Endothelial cell of umbilical vein (primary cell): ENCODE measurements at regions not wholly inside any gene's neighbourhood (a gene's known extent, or its start where the extent isn't known, plus 50 kb on each side); places are given as distances from the start of the nearest gene placed in this dataset.

ENCODE experiments used
- BruUV-seq: library from RNA; stranded (reverse); fragments of 400-500 nt; replicated peaks from 2 replicates; lab custom pipeline; 2021; lab: Mats Ljungman, UMichigan
- CTCF ChIA-PET: fragments of 300-600, 350-600 bp; sonication (Branson Sonifier 250); formaldehyde crosslinking; loops from one replicate; lab custom pipeline; 2021; ENCODE audit warnings: antibody characterized with exemption, inconsistent platforms; lab: Charles Lee
- POLR2A ChIA-PET: fragments of 300-600, 350-600 bp; sonication (Branson Sonifier 250); formaldehyde crosslinking; loops from one replicate; lab custom pipeline; 2021; ENCODE audit warnings: antibody characterized with exemption, inconsistent platforms; lab: Charles Lee
- DNase-seq: peaks from one replicate; pipeline ENCODE4 v3.0.0-alpha.2; 2011; ENCODE audit warnings: low read depth, low spot score
- FAIRE-seq: peaks from 2 replicates; lab custom pipeline; 2011; peaks lifted over from hg19 to GRCh38; lab: Jason Lieb, UNC
- H2AFZ ChIP-seq: 2 replicates; pipeline ENCODE4 v1.6.0; 2012; ENCODE audit warnings: low read depth, low read length, control low read depth, inconsistent platforms
- H3K27ac ChIP-seq: 2 replicates; pipeline ENCODE4 v1.5.1; 2011; ENCODE audit warnings: low read depth, mild to moderate bottlenecking, control low read depth, low read length, moderate library complexity; ENCODE audit not compliant: insufficient read depth
- H3K27me3 ChIP-seq, 2 experiments: 2 replicates each; pipeline versions ENCODE4 v1.6.0 to v1.6.1; 2011; ENCODE audit warnings: low read length in 2 of 2, mixed read lengths in 1 of 2; ENCODE audit not compliant: control insufficient read depth in 2 of 2, insufficient read depth in 2 of 2
- H3K36me3 ChIP-seq, 2 experiments: 2 replicates in 1 of 2; 3 replicates in 1 of 2; pipeline ENCODE4 v1.5.1; 2011; ENCODE audit warnings: low read length in 2 of 2, mild to moderate bottlenecking in 1 of 2, moderate library complexity in 1 of 2; ENCODE audit not compliant: control insufficient read depth in 2 of 2, insufficient read depth in 2 of 2; ENCODE audit errors: extremely low read depth in 1 of 2
- H3K4me1 ChIP-seq: 3 replicates; pipeline ENCODE4 v1.5.1; 2011; ENCODE audit warnings: mild to moderate bottlenecking, low read length; ENCODE audit not compliant: control insufficient read depth, insufficient read depth; ENCODE audit errors: extremely low read depth
- H3K4me2 ChIP-seq: 2 replicates; pipeline ENCODE4 v1.6.1; 2011; ENCODE audit warnings: low read length, control low read depth, mixed read lengths; ENCODE audit not compliant: insufficient read depth
- H3K4me3 ChIP-seq, 3 experiments: fragments of 200-600 bp in 1 of 3; sonication (generic), shearing (Covaris generic) in 1 of 3; replicated peaks in 1 of 3; 2 replicates each; pipeline ENCODE4 v1.5.1; 2011 to 2016; ENCODE audit warnings: control low read depth in 3 of 3, low read length in 3 of 3, mild to moderate bottlenecking in 2 of 3, inconsistent platforms in 1 of 3, low read depth in 1 of 3, moderate library complexity in 1 of 3; ENCODE audit not compliant: insufficient read depth in 1 of 3
- H3K79me2 ChIP-seq: 2 replicates; pipeline ENCODE4 v1.6.0; 2012; ENCODE audit warnings: low read length, inconsistent platforms; ENCODE audit not compliant: control insufficient read depth, insufficient read depth
- H3K9ac ChIP-seq: replicated peaks from 2 replicates; pipeline ENCODE3; 2011; ENCODE audit warnings: low read length, control low read depth; ENCODE audit not compliant: insufficient read depth; ENCODE audit errors: extremely low read depth
- H3K9me1 ChIP-seq: replicated peaks from 3 replicates; pipeline ENCODE4 v1.6.0; 2011; ENCODE audit warnings: mild to moderate bottlenecking, low read length; ENCODE audit not compliant: control insufficient read depth, insufficient read depth; ENCODE audit errors: extremely low read depth
- H3K9me3 ChIP-seq: replicated peaks from 2 replicates; pipeline ENCODE4 v1.5.1; 2012; ENCODE audit warnings: low read length, inconsistent platforms; ENCODE audit not compliant: control insufficient read depth, insufficient read depth
- H4K20me1 ChIP-seq: replicated peaks from 2 replicates; pipeline ENCODE3; 2011; ENCODE audit warnings: mild to moderate bottlenecking, low read length; ENCODE audit not compliant: control insufficient read depth, insufficient read depth; ENCODE audit errors: extremely low read depth
- EZH2 ChIP-seq: IDR thresholded peaks from 2 replicates; pipeline ENCODE4 v1.6.1; 2012; ENCODE audit warnings: borderline replicate concordance, low read depth, mild to moderate bottlenecking, moderate library complexity, low read length, inconsistent platforms; ENCODE audit not compliant: severe bottlenecking
- FOS ChIP-seq: IDR thresholded peaks from 2 replicates; pipeline ENCODE4 v1.6.1; 2011; ENCODE audit warnings: mild to moderate bottlenecking, low read length, moderate library complexity, borderline replicate concordance; ENCODE audit not compliant: insufficient read depth
- GATA2 ChIP-seq: IDR thresholded peaks from 2 replicates; pipeline ENCODE4 v1.7.0; 2011; ENCODE audit warnings: low read depth, mild to moderate bottlenecking, moderate library complexity, mixed read lengths, low read length; ENCODE audit not compliant: insufficient read length, insufficient read depth
- JUN ChIP-seq: IDR thresholded peaks from 2 replicates; pipeline ENCODE4 v1.6.1; 2011; ENCODE audit warnings: borderline replicate concordance, low read depth; ENCODE audit not compliant: insufficient read length, insufficient read depth
- POLR2A ChIP-seq: IDR thresholded peaks from 2 replicates; pipeline ENCODE4 v1.6.1; 2012; ENCODE audit warnings: low read depth, mild to moderate bottlenecking, control low read depth, low read length
- POLR2AphosphoS5 ChIP-seq: IDR thresholded peaks from 2 replicates; pipeline ENCODE4 v1.6.1; 2012; ENCODE audit warnings: low read depth, mild to moderate bottlenecking, control low read depth, low read length, moderate library complexity; ENCODE audit not compliant: insufficient read depth
- dilution Hi-C: fragments of 300-500 bp; cut with MboI; formaldehyde crosslinking; loops from one replicate; pipeline ENCODE4 v1.15.0; 2019; ENCODE audit warnings: low sequenced_read_pairs; ENCODE audit not compliant: extremely low pct_ligation_motif_present
- intact Hi-C: fragments of 100-400 bp; cut with micrococcal nuclease; formaldehyde crosslinking; loops from one replicate; pipeline ENCODE4 v1.10.0; 2022
- TF ChIP-seq, protein P1 (sequence below), 2 donors: IDR thresholded peaks; 1 replicate in 1 of 2; 2 replicates in 1 of 2; pipeline ENCODE4 v1.5.1; 2011; ENCODE audit warnings: low read length in 2 of 2, mild to moderate bottlenecking in 2 of 2, moderate library complexity in 2 of 2, control low read depth in 1 of 2, inconsistent platforms in 1 of 2, low read depth in 1 of 2; ENCODE audit not compliant: insufficient read depth in 1 of 2; ENCODE audit errors: extremely low read depth in 1 of 2
- TF ChIP-seq, protein P2 (sequence below): IDR thresholded peaks from 2 replicates; pipeline ENCODE4 v1.6.1; 2011; ENCODE audit not compliant: insufficient read depth, insufficient read length

DNA sequence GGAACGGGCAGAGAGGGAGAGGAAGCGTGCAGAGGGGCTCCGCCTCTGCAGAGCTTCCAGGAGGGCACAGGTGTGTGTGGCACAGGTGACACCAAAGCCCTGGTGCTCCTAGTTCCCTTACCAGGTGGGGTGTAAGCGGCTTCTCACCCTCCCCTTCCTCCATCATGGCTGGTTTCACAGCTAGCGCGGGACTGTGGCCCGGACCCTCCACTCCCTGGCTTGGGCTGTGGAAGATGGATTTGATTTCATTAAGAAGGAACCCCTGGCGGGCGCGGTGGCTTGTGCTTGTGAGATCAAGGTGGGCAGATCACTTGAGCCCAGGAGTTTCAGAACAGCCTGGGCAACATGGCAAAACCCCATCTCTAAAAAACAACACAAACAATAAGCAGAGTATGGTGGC is 241.2 kb upstream of the GSE1 start:
- Histone ChIP-seq H3K27me3 (no peaks in the 10 kb centered on the region), H3K4me1 (no peaks in the 10 kb centered on the region), H3K4me3 (no peak overlapping the region), H2AFZ (no peak overlapping the region), H3K9me3 (no peaks in the 10 kb centered on the region), H3K27ac (no peak overlapping the region), H3K79me2 (no peaks in the 10 kb centered on the region), H3K4me2 (no peak overlapping the region), H3K9ac (no peak overlapping the region), H3K36me3 (no peaks in the 10 kb centered on the region), H4K20me1 (no peaks in the 10 kb centered on the region), H3K9me1 (no peaks in the 10 kb centered on the region)
- BruUV-seq: no TSS peak
- intact Hi-C loops (no loop called here), dilution Hi-C loops (no loop called here)
- no peak for FAIRE-seq
- no peak for TF ChIP-seq JUN
- TF ChIP-seq, protein P1, sequence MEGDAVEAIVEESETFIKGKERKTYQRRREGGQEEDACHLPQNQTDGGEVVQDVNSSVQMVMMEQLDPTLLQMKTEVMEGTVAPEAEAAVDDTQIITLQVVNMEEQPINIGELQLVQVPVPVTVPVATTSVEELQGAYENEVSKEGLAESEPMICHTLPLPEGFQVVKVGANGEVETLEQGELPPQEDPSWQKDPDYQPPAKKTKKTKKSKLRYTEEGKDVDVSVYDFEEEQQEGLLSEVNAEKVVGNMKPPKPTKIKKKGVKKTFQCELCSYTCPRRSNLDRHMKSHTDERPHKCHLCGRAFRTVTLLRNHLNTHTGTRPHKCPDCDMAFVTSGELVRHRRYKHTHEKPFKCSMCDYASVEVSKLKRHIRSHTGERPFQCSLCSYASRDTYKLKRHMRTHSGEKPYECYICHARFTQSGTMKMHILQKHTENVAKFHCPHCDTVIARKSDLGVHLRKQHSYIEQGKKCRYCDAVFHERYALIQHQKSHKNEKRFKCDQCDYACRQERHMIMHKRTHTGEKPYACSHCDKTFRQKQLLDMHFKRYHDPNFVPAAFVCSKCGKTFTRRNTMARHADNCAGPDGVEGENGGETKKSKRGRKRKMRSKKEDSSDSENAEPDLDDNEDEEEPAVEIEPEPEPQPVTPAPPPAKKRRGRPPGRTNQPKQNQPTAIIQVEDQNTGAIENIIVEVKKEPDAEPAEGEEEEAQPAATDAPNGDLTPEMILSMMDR (IDR thresholded peaks at IDR 0.05; ENCODE audit: extremely low read depth in 1 of 2, insufficient read depth in 1 of 2, low read depth in 1 of 2, low read length in 2 of 2): no peak
- TF ChIP-seq POLR2AphosphoS5: no peak
- TF ChIP-seq GATA2: no peak
- TF ChIP-seq EZH2: no peak
- TF ChIP-seq FOS: no peak
- TF ChIP-seq, protein P2, sequence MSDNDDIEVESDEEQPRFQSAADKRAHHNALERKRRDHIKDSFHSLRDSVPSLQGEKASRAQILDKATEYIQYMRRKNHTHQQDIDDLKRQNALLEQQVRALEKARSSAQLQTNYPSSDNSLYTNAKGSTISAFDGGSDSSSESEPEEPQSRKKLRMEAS: no peak
- TF ChIP-seq POLR2A: no peak
- ChIA-PET POLR2A (no interaction called here), CTCF (interaction anchor here (1.2 to 3.3 kb wide), 3 partner anchors 10 to 23 kb away, joined by 3 to 22 read pairs (median 3); no protein-coding TSS in a partner anchor)
- no peak for DNase-seq
